HepG2 (cell line): ENCODE measurements at regions not wholly inside any gene's neighbourhood (a gene's known extent, or its start where the extent isn't known, plus 50 kb on each side); places are given as distances from the start of the nearest gene placed in this dataset.
A peak's percentile ranks its signal among the peaks of the same experiment; 100 is the strongest.

ENCODE experiments used
- CEBPZ ChIP-seq: IDR thresholded peaks from 2 replicates; pipeline ENCODE4 v1.6.1; 2012; ENCODE audit warnings: low read length, improper control_type of control experiment
- DNMT3B ChIP-seq: conservative IDR thresholded peaks from 2 replicates; pipeline ENCODE4 v1.6.1; 2016; ENCODE audit warnings: missing biosample characterization, control low read depth
- DR1 ChIP-seq: sonication (generic); formaldehyde crosslinking; IDR thresholded peaks from 2 replicates; pipeline ENCODE4 v1.8.0; 2021; ENCODE audit warnings: mild to moderate bottlenecking, missing genetic modification reagents, inconsistent platforms
- ETS1 ChIP-seq: sonication (generic); formaldehyde crosslinking; IDR thresholded peaks from 2 replicates; pipeline ENCODE4 v1.4.0; 2020; ENCODE audit warnings: missing genetic modification reagents
- FOXP1 ChIP-seq, 2 experiments: fragments of 450-650 bp in 1 of 2; IDR thresholded peaks; 2 replicates each; pipeline ENCODE4 v1.6.1; 2017 to 2018; ENCODE audit warnings: antibody characterized with exemption in 1 of 2
- MED1 ChIP-seq: sonication (generic); formaldehyde crosslinking; IDR thresholded peaks from 2 replicates; pipeline ENCODE4 v1.4.0; 2020; ENCODE audit warnings: missing genetic modification reagents
- MZF1 ChIP-seq: sonication (generic); formaldehyde crosslinking; IDR thresholded peaks from 2 replicates; pipeline ENCODE4 v1.8.1; 2023; ENCODE audit warnings: mild to moderate bottlenecking, missing genetic modification reagents, borderline replicate concordance
- NCOA1 ChIP-seq: sonication (generic); formaldehyde crosslinking; IDR thresholded peaks from 2 replicates; pipeline ENCODE4 v1.9.0; 2021; ENCODE audit warnings: missing genetic modification reagents
- NPAS2 ChIP-seq: sonication (generic); formaldehyde crosslinking; IDR thresholded peaks from 2 replicates; pipeline ENCODE4 v1.8.0; 2022; ENCODE audit warnings: mild to moderate bottlenecking, missing genetic modification reagents, borderline replicate concordance
- NR1H2 ChIP-seq: sonication (generic); formaldehyde crosslinking; IDR thresholded peaks from 2 replicates; pipeline ENCODE4 v1.8.1; 2022; ENCODE audit warnings: low read depth, missing genetic modification reagents, borderline replicate concordance
- ONECUT2 ChIP-seq: sonication (generic); formaldehyde crosslinking; IDR thresholded peaks from 2 replicates; pipeline ENCODE4 v1.4.0; 2020; ENCODE audit warnings: missing genetic modification reagents
- PAX8 ChIP-seq: sonication (generic); formaldehyde crosslinking; IDR thresholded peaks from 2 replicates; pipeline ENCODE4 v1.8.0; 2022; ENCODE audit warnings: mild to moderate bottlenecking, missing genetic modification reagents, borderline replicate concordance
- RORA ChIP-seq: sonication (generic); formaldehyde crosslinking; IDR thresholded peaks from 2 replicates; pipeline ENCODE4 v1.5.0; 2020; ENCODE audit warnings: mild to moderate bottlenecking, missing genetic modification reagents, moderate library complexity
- SALL2 ChIP-seq: sonication (generic); formaldehyde crosslinking; IDR thresholded peaks from 2 replicates; pipeline ENCODE4 v1.8.1; 2023; ENCODE audit warnings: mild to moderate bottlenecking, missing genetic modification reagents, inconsistent platforms
- SIN3A ChIP-seq: IDR thresholded peaks from 2 replicates; pipeline ENCODE4 v1.6.1; 2011; ENCODE audit warnings: low read depth, mild to moderate bottlenecking, control low read depth, low read length, borderline replicate concordance
- SKIL ChIP-seq: sonication (generic); formaldehyde crosslinking; IDR thresholded peaks from 2 replicates; pipeline ENCODE4 v1.8.0; 2022; ENCODE audit warnings: missing genetic modification reagents, mild to moderate bottlenecking, moderate library complexity, borderline replicate concordance
- TBL1XR1 ChIP-seq: fragments of 150-350 bp; IDR thresholded peaks from 2 replicates; pipeline ENCODE4 v1.6.1; 2014; ENCODE audit warnings: borderline replicate concordance, low read length; ENCODE audit not compliant: partially characterized antibody
- THYN1 ChIP-seq: sonication (generic); formaldehyde crosslinking; IDR thresholded peaks from 2 replicates; pipeline ENCODE4 v1.8.1; 2023; ENCODE audit warnings: low read depth, mild to moderate bottlenecking, moderate library complexity, missing genetic modification reagents, borderline replicate concordance
- ZNF430 ChIP-seq: sonication (generic); formaldehyde crosslinking; IDR thresholded peaks from 2 replicates; pipeline ENCODE4 v1.9.0; 2021; ENCODE audit warnings: mild to moderate bottlenecking, missing genetic modification reagents
- ZNF572 ChIP-seq: sonication (generic); formaldehyde crosslinking; IDR thresholded peaks from 2 replicates; pipeline ENCODE4 v1.5.1; 2020; ENCODE audit warnings: mild to moderate bottlenecking, missing genetic modification reagents
- ZNF710 ChIP-seq: sonication (generic); formaldehyde crosslinking; IDR thresholded peaks from 2 replicates; pipeline ENCODE4 v1.5.0; 2020; ENCODE audit warnings: mild to moderate bottlenecking, missing genetic modification reagents, borderline replicate concordance
- ZNF740 ChIP-seq: sonication (generic); formaldehyde crosslinking; IDR thresholded peaks from 2 replicates; pipeline ENCODE4 v1.4.0; 2020; ENCODE audit warnings: missing genetic modification reagents
- ZNF841 ChIP-seq: sonication (generic); formaldehyde crosslinking; IDR thresholded peaks from 2 replicates; pipeline ENCODE4 v1.8.1; 2023; ENCODE audit warnings: missing genetic modification reagents, borderline replicate concordance

GRCh38 chr20:50372770-50373088 is 137.5 kb upstream of the PTPN1 start (continued):
- TF ChIP-seq TBL1XR1 (no peak), NCOA1 (no peak), PAX8 (CRISPR knock-in tag) (no peak), ONECUT2 (no peak), RORA (no peak), DR1 (CRISPR knock-in tag) (no peak), ZNF430 (CRISPR knock-in tag) (no peak), THYN1 (CRISPR knock-in tag) (no peak), ZNF740 (CRISPR knock-in tag) (no peak; the same call in 1 of the 2 replicates), ZNF710 (peak; percentile 70; the same call in 1 of the 2 replicates), SIN3A (no peak), ZNF572 (CRISPR knock-in tag) (no peak), DNMT3B (CRISPR knock-in tag) (0 out of 2 replicates have a peak, but pooled peaks have one; percentile 7), ZNF841 (no peak), MZF1 (CRISPR knock-in tag) (no peak), CEBPZ (no peak), FOXP1 (IDR thresholded peaks at IDR 0.05) (no peak), FOXP1 (CRISPR knock-in tag; IDR thresholded peaks at IDR 0.05) (no peak), NR1H2 (no peak), SKIL (CRISPR knock-in tag) (no peak), ETS1 (CRISPR knock-in tag) (no peak), SALL2 (CRISPR knock-in tag) (0 out of 2 replicates have a peak, but pooled peaks have one; percentile 18), MED1 (CRISPR knock-in tag) (peak; percentile 45; the same call in 1 of the 2 replicates), NPAS2 (CRISPR knock-in tag) (no peak)
